GM18909 (cell line): ENCODE measurements at regions not wholly inside any gene's neighbourhood (a gene's known extent, or its start where the extent isn't known, plus 50 kb on each side); places are given as distances from the start of the nearest gene placed in this dataset.

Experiments
- ATAC-seq: cut with Tn5 transposase; IDR thresholded peaks from one replicate; pipeline ENCODE4 v1.9.1; 2021; ENCODE audit warnings: mild to moderate bottlenecking; ENCODE audit not compliant: unreplicated experiment, poor library complexity

- peak; percentile 48 for ATAC-seq
Measured at GRCh38 chr6:26251354-26252076, 113.5 kb upstream of the BTN3A2 start.

- no peak for ATAC-seq
Measured at GRCh38 chr6:26252077-26252472, 112.9 kb upstream of the BTN3A2 start.

- ATAC-seq = no peak
Measured at GRCh38 chr6:26254724-26255123, 110.3 kb upstream of the BTN3A2 start.

GRCh38 chr6:26257272-26257671, 107.7 kb upstream of the BTN3A2 start:
- ATAC-seq = no peak

GRCh38 chr6:26258212-26258977, 106.6 kb upstream of the BTN3A2 start:
- ATAC-seq = no peak

- no peak for ATAC-seq
Measured at GRCh38 chr6:26260110-26260637, 104.8 kb upstream of the BTN3A2 start.

- ATAC-seq = no peak
Measured at GRCh38 chr6:26260725-26261490, 104.1 kb upstream of the BTN3A2 start.

- ATAC-seq = no peak
Measured at GRCh38 chr6:26264547-26264946, 100.5 kb upstream of the BTN3A2 start.

- no peak for ATAC-seq
Measured at GRCh38 chr6:26267083-26267589, 97.9 kb upstream of the BTN3A2 start.

GRCh38 chr6:26268659-26269402, 96.2 kb upstream of the BTN3A2 start:
- ATAC-seq = no peak

- ATAC-seq = no peak
Measured at GRCh38 chr6:26269531-26270485, 95.2 kb upstream of the BTN3A2 start.

- ATAC-seq = no peak
Measured at GRCh38 chr6:26270486-26270861, 94.5 kb upstream of the BTN3A2 start.

- ATAC-seq = peak; percentile 40
Measured at GRCh38 chr6:26270903-26271667, 93.9 kb upstream of the BTN3A2 start.

- no peak for ATAC-seq
Measured at GRCh38 chr6:26271668-26272024, 93.4 kb upstream of the BTN3A2 start.

GRCh38 chr6:26272171-26272637, 92.8 kb upstream of the BTN3A2 start:
- peak; percentile 27 for ATAC-seq

GRCh38 chr6:26273673-26274588, 91.1 kb upstream of the BTN3A2 start:
- ATAC-seq = no peak

- no peak for ATAC-seq
Measured at GRCh38 chr6:26275663-26276062, 89.3 kb upstream of the BTN3A2 start.
